MM.1S (cell line): ENCODE measurements at regions not wholly inside any gene's neighbourhood (a gene's known extent, or its start where the extent isn't known, plus 50 kb on each side); places are given as distances from the start of the nearest gene placed in this dataset.

Experiments
- EZH2 ChIP-seq: fragments of 300-600 bp; sonication (generic); optimal IDR thresholded peaks from 2 replicates; pipeline ENCODE3; 2017; ENCODE audit warnings: low read depth, mild to moderate bottlenecking, antibody characterized with exemption, low read length, mixed read lengths
- EZH2phosphoT487 ChIP-seq: fragments of 300-600 bp; sonication (generic); IDR thresholded peaks from 2 replicates; pipeline ENCODE4 v1.6.1; 2018; ENCODE audit warnings: antibody characterized with exemption, low read length
- TF ChIP-seq, protein P1 (sequence below): fragments of 300-600 bp; sonication (generic); IDR thresholded peaks from 2 replicates; pipeline ENCODE4 v1.5.1; 2016; ENCODE audit warnings: antibody characterized with exemption, low read length, mixed read lengths

DNA sequence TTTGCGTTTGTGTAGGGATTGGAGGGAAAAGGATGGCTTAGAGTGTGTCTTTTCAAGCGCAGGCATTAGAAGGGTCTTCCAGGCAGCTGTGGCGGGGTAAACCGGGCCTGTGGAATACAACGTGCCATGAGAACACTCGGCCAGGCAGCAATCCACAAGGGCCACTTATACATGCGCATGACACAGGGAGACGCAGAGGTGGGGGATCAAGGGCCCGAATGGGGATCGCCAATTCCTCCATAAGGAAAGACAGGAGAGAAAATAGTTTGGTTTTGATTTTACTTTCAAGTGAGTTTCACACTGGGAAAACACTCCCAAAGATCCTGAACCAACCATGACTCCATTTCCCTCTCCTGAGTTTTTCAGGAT lies 71.6 kb downstream of the SPRING1 start:
- TF ChIP-seq, protein P1, sequence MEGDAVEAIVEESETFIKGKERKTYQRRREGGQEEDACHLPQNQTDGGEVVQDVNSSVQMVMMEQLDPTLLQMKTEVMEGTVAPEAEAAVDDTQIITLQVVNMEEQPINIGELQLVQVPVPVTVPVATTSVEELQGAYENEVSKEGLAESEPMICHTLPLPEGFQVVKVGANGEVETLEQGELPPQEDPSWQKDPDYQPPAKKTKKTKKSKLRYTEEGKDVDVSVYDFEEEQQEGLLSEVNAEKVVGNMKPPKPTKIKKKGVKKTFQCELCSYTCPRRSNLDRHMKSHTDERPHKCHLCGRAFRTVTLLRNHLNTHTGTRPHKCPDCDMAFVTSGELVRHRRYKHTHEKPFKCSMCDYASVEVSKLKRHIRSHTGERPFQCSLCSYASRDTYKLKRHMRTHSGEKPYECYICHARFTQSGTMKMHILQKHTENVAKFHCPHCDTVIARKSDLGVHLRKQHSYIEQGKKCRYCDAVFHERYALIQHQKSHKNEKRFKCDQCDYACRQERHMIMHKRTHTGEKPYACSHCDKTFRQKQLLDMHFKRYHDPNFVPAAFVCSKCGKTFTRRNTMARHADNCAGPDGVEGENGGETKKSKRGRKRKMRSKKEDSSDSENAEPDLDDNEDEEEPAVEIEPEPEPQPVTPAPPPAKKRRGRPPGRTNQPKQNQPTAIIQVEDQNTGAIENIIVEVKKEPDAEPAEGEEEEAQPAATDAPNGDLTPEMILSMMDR, result no peak
- no peak for TF ChIP-seq EZH2
- TF ChIP-seq EZH2phosphoT487, result no peak
